ENCODE measurements at regions not wholly inside any gene's neighbourhood (a gene's known extent, or its start where the extent isn't known, plus 50 kb on each side); places are given as distances from the start of the nearest gene placed in this dataset.
"Not testable (repeated sequence)": the region's sequence is repeated elsewhere in the genome, so short reads cannot be mapped to it uniquely, and the experiment has no call there.

DNA sequence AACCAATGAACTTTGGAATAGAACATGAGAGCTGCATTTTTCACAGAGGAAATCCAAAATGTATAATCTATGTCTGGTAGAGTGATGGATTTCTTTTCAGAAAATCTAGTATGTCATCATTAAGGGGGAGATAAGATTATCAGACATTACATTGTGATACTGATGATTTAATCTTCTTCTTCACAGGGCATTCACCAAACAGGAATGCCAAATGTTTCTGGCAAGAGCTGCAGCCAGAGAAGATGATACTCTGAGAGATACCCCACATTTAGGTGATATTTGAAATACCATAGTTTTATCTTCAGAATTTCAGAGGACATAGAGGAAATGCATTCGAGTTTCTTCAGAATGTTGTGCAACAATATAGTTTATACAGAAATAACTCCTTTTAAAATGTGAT, 1523.7 kb upstream of the ADGRL3 start:
- no peak overlapping the region for H3K27ac ChIP-seq
- TF ChIP-seq, protein P1, sequence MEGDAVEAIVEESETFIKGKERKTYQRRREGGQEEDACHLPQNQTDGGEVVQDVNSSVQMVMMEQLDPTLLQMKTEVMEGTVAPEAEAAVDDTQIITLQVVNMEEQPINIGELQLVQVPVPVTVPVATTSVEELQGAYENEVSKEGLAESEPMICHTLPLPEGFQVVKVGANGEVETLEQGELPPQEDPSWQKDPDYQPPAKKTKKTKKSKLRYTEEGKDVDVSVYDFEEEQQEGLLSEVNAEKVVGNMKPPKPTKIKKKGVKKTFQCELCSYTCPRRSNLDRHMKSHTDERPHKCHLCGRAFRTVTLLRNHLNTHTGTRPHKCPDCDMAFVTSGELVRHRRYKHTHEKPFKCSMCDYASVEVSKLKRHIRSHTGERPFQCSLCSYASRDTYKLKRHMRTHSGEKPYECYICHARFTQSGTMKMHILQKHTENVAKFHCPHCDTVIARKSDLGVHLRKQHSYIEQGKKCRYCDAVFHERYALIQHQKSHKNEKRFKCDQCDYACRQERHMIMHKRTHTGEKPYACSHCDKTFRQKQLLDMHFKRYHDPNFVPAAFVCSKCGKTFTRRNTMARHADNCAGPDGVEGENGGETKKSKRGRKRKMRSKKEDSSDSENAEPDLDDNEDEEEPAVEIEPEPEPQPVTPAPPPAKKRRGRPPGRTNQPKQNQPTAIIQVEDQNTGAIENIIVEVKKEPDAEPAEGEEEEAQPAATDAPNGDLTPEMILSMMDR (conservative IDR thresholded peaks at IDR 0.05): no peak

DNA sequence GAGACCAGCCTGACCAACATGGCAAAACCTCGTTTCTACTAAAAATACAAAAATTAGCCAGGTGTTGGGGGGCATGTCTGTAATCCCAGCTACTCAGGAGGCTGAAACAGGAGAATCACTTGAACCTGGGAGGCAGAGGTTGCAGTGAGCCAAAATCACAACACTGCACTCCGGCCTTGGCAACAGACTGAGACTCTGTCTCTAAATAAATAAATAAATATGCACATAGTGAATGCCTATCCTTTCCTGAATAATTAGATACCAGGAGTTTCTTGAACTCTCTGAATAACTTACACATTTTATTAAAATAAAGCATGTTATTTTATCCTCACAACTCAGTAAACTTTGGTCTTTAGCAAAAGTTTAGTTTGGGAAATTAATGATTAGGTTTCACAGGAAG, 1523.1 kb upstream of the ADGRL3 start:
- not testable (repeated sequence) for H3K27ac ChIP-seq

DNA sequence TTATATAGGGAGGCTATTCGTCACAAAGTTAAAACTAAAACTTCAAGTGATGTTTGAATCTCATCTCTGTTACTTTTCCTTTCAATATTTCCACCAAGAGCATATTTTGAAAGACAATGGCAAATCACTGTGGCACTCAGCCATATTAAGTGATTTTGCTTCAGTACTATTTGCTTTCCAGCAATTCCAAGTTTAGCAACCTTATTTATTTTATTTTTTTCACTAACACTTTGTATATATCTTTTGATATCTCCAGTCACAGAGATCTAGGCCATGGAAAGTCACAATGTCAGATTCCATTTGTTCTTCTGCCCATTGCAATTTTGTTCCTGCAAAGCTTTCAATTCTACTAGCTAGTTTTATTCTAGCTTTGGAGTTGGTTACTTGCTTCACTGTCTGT, 1514.5 kb upstream of the ADGRL3 start:
- TF ChIP-seq, protein P1 (conservative IDR thresholded peaks at IDR 0.05): no peak
- H3K27ac ChIP-seq: no peak overlapping the region

DNA sequence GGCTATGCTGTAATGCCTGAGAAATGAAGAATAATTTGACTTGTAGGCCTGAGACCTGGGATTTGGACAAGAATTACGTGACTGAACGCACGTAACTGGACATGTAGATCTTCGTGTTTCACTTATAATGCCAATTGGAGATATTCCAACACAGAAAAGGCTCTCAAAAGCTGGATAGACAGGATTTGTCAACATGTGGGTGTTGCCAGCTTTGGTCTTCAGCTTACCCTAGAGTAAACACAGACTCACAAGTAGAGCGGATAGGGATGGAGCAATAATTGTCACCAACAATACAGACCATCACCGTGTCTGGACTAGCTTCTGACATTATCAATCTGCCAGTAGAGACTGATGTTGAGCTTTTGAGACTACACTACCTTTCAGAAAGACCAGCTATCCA, 1511.0 kb upstream of the ADGRL3 start:
- TF ChIP-seq, protein P1 (conservative IDR thresholded peaks at IDR 0.05): no peak
- H3K27ac ChIP-seq: no peak overlapping the region

DNA sequence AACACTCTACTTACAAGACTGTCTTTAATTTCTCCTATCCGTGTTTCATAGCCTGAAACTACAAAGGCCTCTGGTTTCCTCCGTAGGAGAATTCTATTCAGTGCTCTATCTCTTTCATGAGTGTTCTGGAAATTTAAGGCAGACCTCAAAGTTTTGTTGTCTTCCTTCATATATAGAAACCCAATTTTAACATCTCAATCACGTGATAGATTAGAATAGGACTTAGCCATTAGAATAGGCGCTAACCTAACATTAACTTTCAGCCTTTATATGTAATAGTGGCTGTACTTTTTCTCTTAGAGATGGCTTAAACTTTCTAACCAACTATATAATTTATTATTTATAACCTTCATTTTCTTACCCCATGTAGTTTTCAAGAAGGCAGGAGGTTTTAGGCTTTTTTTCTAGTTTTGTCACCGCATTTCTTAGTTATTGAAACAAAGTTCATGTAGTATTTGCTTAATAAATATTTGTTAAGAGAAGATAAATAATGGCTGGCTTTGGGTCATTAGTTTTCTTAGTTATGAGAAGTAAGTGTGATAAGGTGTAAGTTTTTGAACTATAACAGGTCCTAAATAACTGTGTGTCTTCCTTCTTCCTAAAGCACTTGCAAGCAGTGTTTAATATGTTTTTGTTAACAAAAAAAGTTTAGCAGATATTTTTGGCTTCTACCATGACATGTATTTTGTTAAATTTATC, 1504.6 kb upstream of the ADGRL3 start:
- TF ChIP-seq, protein P1 (conservative IDR thresholded peaks at IDR 0.05): no peak
- H3K27ac ChIP-seq: no peak overlapping the region

DNA sequence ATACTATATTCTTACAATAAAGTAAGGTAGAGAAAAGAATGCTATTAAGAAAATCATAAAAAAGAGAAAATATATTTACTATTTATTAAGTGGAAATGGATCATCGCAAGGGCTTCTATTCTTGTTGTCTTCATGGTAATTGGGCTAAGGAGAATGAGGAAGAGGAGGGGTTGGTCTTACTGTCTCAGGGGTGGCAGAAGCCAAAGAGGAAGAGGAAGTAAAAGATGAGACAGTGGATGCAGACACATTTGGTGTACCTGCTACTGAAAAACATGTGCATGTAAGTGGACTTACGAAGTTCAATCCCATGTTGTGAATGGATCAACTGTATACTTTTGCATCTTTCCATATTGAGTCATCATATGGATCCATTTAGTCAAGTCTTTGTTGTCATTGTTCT, 1502.1 kb upstream of the ADGRL3 start:
- TF ChIP-seq, protein P1 (conservative IDR thresholded peaks at IDR 0.05): no peak
- no peak overlapping the region for H3K27ac ChIP-seq

DNA sequence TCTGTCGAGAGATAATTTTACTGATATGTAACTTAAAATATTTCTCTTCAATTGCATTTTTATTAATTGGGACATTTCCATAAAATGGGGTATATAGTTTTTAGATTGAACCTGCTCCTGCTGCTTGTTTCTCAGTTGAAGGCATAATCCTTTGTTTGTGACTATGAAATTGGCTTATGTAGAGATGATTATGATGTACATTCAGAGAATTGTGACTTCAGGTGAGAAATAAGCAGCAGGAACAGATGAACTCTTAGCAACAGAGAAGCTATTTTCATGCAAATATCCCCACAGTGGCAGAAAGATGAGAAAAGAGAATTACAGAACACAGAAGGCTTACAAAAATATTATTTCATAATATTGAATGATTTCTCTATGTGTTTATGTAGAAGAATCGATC, 1499.5 kb upstream of the ADGRL3 start:
- no peak overlapping the region for H3K27ac ChIP-seq
- TF ChIP-seq, protein P1 (conservative IDR thresholded peaks at IDR 0.05): no peak

DNA sequence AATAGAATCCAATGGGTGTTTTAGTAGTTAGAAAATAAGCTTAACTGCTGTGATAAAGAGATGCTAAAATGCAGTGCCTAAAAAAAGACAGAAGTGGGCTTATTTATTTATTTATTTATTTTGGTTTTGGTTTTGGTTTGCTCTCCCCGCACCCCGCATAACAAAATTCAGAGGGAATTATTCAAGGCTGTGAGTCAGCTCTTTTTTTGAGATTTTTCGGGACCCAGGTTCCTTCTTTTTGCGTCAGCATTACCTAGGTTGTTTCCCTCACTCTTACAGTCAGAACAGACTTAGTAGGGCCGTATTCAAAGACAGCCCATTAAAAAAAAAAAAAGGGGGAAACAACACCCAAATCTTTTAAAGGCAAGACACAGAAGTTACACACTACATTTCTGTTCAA, 1495.5 kb upstream of the ADGRL3 start:
- H3K27ac ChIP-seq: no peak overlapping the region
- TF ChIP-seq, protein P1 (conservative IDR thresholded peaks at IDR 0.05): no peak
